Osteocyte (in vitro differentiated cells): ENCODE measurements at regions not wholly inside any gene's neighbourhood (a gene's known extent, or its start where the extent isn't known, plus 50 kb on each side); places are given as distances from the start of the nearest gene placed in this dataset.

Experiments
- DNase-seq: peaks from one replicate; pipeline ENCODE4 v3.0.0; 2021; ENCODE audit warnings: mixed read lengths; ENCODE audit not compliant: unreplicated experiment; ENCODE audit errors: extremely low spot score
- H3K27ac Mint-ChIP-seq: one replicate; pipeline ENCODE4 v1.8.0; 2021; ENCODE audit warnings: mild to moderate bottlenecking, mixed read lengths; ENCODE audit not compliant: unreplicated experiment
- H3K27me3 Mint-ChIP-seq: one replicate; pipeline ENCODE4 v1.8.0; 2021; ENCODE audit warnings: mixed read lengths; ENCODE audit not compliant: unreplicated experiment
- H3K36me3 Mint-ChIP-seq: one replicate; pipeline ENCODE4 v1.8.0; 2021; ENCODE audit warnings: mixed read lengths; ENCODE audit not compliant: unreplicated experiment
- H3K4me1 Mint-ChIP-seq: one replicate; pipeline ENCODE4 v1.8.0; 2021; ENCODE audit warnings: mixed read lengths; ENCODE audit not compliant: unreplicated experiment
- H3K4me3 Mint-ChIP-seq: one replicate; pipeline ENCODE4 v1.8.0; 2021; ENCODE audit warnings: mild to moderate bottlenecking, moderate library complexity, mixed read lengths; ENCODE audit not compliant: unreplicated experiment
- H3K9me3 Mint-ChIP-seq: one replicate; pipeline ENCODE4 v1.8.0; 2021; ENCODE audit warnings: mixed read lengths; ENCODE audit not compliant: unreplicated experiment
- TF ChIP-seq, protein P1 (sequence below): fragments of 200-600 bp; sonication (generic); IDR thresholded peaks from 2 replicates; pipeline ENCODE4 v1.5.0; 2021; ENCODE audit warnings: antibody characterized with exemption, mild to moderate bottlenecking, moderate library complexity

- no peaks in the 10 kb centered on the region for H3K9me3 Mint-ChIP-seq
- TF ChIP-seq, protein P1, sequence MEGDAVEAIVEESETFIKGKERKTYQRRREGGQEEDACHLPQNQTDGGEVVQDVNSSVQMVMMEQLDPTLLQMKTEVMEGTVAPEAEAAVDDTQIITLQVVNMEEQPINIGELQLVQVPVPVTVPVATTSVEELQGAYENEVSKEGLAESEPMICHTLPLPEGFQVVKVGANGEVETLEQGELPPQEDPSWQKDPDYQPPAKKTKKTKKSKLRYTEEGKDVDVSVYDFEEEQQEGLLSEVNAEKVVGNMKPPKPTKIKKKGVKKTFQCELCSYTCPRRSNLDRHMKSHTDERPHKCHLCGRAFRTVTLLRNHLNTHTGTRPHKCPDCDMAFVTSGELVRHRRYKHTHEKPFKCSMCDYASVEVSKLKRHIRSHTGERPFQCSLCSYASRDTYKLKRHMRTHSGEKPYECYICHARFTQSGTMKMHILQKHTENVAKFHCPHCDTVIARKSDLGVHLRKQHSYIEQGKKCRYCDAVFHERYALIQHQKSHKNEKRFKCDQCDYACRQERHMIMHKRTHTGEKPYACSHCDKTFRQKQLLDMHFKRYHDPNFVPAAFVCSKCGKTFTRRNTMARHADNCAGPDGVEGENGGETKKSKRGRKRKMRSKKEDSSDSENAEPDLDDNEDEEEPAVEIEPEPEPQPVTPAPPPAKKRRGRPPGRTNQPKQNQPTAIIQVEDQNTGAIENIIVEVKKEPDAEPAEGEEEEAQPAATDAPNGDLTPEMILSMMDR, result no peak
- DNase-seq, result no peak
- H3K27me3 Mint-ChIP-seq, result peaks cover 10% of the 10 kb centered on the region
- no peaks in the 10 kb centered on the region for H3K36me3 Mint-ChIP-seq
- H3K27ac Mint-ChIP-seq, result no peak overlapping the region
- H3K4me1 Mint-ChIP-seq, result peaks cover 6% of the 10 kb centered on the region
- no peak overlapping the region for H3K4me3 Mint-ChIP-seq
These were observed 960.9 kb upstream of the FAT3 start for GRCh38 chr11:91263496-91264365.

- no peak overlapping the region for H3K4me3 Mint-ChIP-seq
- H3K27me3 Mint-ChIP-seq, result peaks cover 10% of the 10 kb centered on the region
- DNase-seq, result no peak
- H3K4me1 Mint-ChIP-seq, result peaks cover 20% of the 10 kb centered on the region
- TF ChIP-seq, protein P1, result no peak
- no peaks in the 10 kb centered on the region for H3K36me3 Mint-ChIP-seq
- H3K9me3 Mint-ChIP-seq, result no peaks in the 10 kb centered on the region
- H3K27ac Mint-ChIP-seq, result no peak overlapping the region
These were observed 963.1 kb upstream of the FAT3 start for GRCh38 chr11:91261513-91261912.

DNA sequence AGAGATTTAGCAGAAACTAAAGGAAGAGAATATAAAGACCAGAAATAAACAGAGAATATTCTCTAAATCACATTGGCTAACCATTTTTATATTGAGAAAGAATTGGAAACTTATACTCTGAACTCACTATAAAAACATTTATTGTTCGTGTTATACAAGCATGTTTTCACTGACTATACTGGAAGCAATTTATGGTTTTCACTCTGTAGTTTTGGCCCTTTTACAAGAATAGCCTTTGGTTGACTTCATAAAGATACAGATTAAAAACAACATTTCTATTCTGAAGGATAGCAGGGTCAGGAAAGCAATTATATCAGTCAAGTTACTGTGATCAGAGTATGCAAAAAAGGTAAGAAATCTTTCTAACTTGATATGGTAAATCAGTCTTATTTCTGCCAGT lies 965.7 kb upstream of the FAT3 start:
- Mint-ChIP-seq H3K4me1 (peaks cover 20% of the 10 kb centered on the region), H3K27ac (peak overlapping the region; percentile 72), H3K36me3 (no peaks in the 10 kb centered on the region), H3K9me3 (no peaks in the 10 kb centered on the region), H3K27me3 (peaks cover 10% of the 10 kb centered on the region), H3K4me3 (no peak overlapping the region)
- no peak for DNase-seq
- TF ChIP-seq, protein P1, result no peak

DNA sequence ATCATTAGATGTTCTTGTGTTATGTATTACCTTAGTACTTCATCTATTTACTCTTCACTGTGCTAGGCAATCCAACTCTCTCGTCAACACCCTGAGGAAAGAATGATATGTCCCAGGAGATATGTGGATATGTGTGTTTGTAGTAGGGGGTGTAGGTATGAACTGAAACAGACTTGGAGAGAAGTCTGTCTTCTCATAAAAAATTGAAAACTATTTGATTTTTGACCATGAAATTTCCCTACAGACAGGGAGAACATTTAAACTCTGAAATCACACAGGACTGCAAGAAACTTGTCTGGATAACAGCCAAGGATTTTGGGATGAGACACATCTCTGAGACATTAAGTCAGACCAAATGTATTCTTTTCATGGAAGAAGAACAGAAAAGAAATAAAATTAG lies 967.0 kb upstream of the FAT3 start:
- Mint-ChIP-seq H3K27ac (peak overlapping the region; percentile 72), H3K36me3 (no peaks in the 10 kb centered on the region), H3K27me3 (peaks cover 5% of the 10 kb centered on the region), H3K9me3 (no peaks in the 10 kb centered on the region), H3K4me3 (no peak overlapping the region), H3K4me1 (peaks cover 20% of the 10 kb centered on the region)
- TF ChIP-seq, protein P1, result no peak
- no peak for DNase-seq

- TF ChIP-seq, protein P1, result peak; percentile 80
- no peak for DNase-seq
- H3K9me3 Mint-ChIP-seq, result no peaks in the 10 kb centered on the region
- peaks cover 2% of the 10 kb centered on the region for H3K27me3 Mint-ChIP-seq
- no peak overlapping the region for H3K4me3 Mint-ChIP-seq
- H3K36me3 Mint-ChIP-seq, result no peaks in the 10 kb centered on the region
- H3K4me1 Mint-ChIP-seq, result peaks cover 13% of the 10 kb centered on the region
- H3K27ac Mint-ChIP-seq, result no peak overlapping the region
These were observed 976.3 kb upstream of the FAT3 start for GRCh38 chr11:91248199-91248807.
